ENCODE measurements at regions not wholly inside any gene's neighbourhood (a gene's known extent, or its start where the extent isn't known, plus 50 kb on each side); places are given as distances from the start of the nearest gene placed in this dataset.

DNA sequence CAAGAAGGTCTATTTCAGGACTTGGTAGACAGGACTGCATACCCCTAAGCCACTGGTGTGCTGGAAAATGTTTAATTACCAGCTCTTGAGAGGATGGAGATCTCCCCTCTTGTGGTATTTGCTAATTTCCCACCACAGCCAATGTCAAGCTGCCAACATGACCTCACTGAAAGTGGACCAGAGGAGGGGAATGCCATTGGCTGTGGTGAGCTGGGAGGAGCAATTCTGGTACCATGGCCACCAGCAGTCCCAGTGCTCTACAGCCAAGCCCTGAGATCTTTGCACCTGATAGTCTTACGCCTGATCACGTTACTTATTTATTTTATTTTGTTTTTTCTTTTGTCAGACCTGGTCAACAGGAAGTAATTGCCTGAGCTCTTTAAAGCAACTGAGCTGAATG is 82.5 kb upstream of the BCL6 start:
- DNase-seq = no peak

GRCh38 chr3:187828579-187829452 is 83.5 kb upstream of the BCL6 start:
- no peak for DNase-seq

- no peak for DNase-seq
Observed at GRCh38 chr3:187830181-187830580, 84.9 kb upstream of the BCL6 start.

DNA sequence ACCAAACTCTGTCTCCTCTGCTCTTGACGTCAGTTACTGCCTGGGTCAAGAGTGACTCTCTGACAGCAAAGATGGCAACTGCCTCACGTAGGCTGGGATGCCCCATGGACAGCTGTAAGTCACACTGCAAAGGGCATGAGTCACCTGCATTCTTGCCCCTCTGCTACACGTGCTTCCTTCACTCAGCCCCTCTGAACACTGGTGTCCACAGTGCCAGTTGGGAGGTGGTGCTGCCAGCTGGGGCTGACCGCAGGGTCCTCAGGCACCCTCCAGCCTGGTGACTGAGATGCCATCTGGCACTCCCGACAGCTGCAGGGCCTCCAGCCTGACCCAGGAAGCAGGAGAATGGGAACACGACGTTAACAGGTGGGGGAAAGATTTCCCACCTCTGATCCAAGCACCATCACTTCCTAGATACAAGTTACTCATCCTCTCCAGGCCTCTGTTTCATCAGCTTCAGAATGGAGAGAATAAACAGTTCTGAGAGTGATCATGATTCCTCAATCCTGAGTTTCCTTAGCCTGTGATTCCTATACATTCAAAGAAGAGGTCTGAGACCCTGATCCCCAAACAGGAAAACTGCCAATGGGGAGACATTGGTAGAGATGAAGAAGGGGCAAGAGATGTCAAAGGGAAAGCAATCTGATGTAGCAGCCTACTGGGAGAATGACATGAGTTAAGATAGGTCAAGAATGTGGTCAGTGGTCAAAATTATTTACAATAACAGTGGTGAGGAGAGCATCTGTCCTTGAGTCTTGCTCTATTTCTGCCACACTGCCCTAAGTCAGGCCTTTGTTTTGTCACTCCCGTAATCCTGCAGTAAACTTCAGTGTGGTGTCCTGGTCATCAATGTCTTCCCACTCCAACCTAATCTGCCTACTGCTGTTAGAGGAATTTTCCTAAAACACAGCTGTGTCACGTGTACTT is 86.1 kb upstream of the BCL6 start:
- no peak for DNase-seq

- no peak for DNase-seq
Observed at GRCh38 chr3:187832202-187832601, 86.9 kb upstream of the BCL6 start.

DNA sequence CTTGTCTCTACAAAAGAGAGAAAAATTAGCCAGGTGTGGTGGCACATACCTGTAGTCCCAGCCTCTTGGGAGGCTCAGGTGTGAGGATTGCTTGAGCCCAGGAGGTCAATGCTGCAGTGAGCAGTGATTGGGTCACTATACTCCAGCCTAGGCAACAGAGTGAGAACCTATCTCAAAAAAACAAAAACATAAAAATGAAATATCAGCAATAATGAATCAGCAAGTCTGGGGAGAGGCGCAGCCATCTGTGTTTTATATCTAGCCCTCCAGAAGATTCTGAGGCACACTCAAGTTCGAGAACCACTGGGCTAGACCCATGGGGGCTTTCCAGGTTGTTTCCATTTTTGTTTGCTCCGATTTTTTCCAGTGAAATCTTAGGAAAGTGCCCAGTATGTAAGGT is 88.1 kb upstream of the BCL6 start:
- no peak for DNase-seq

DNA sequence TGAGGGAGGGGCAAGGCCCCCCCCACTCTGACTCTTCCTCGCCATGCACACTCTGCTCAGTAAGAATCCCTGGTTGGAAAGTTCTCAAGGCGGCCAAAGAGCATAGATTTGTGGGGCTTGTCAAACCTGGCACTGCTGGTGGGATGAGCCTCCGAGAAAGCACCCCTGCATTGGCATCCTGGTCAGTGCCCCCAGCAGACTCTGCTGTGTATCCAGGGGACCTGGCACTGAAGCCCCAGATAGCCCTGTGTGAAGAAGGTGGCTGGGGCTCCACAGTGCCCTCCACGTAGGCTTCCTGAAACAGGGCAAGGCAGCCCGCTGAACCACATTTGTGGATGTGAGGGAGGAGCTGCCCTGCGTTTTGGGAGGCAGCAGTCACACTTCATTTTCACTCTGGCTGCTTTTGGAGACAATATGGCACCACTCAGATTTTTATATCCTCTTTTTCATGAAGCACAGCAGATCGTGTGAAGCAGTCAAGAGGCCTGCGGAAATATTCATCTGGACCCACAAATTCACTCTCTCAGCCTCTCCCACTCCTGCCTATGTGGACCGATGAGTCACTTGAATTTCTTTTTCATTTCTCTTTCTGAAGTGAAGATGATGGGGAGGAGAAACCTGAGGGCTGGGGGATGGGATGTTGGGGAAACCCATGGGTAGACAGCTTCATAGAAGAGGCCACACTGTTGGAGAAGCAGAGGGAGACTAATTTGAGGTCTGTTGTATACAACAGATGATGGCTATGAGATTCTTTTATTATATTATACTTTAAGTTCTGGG is 88.7 kb upstream of the BCL6 start:
- no peak for DNase-seq

DNA sequence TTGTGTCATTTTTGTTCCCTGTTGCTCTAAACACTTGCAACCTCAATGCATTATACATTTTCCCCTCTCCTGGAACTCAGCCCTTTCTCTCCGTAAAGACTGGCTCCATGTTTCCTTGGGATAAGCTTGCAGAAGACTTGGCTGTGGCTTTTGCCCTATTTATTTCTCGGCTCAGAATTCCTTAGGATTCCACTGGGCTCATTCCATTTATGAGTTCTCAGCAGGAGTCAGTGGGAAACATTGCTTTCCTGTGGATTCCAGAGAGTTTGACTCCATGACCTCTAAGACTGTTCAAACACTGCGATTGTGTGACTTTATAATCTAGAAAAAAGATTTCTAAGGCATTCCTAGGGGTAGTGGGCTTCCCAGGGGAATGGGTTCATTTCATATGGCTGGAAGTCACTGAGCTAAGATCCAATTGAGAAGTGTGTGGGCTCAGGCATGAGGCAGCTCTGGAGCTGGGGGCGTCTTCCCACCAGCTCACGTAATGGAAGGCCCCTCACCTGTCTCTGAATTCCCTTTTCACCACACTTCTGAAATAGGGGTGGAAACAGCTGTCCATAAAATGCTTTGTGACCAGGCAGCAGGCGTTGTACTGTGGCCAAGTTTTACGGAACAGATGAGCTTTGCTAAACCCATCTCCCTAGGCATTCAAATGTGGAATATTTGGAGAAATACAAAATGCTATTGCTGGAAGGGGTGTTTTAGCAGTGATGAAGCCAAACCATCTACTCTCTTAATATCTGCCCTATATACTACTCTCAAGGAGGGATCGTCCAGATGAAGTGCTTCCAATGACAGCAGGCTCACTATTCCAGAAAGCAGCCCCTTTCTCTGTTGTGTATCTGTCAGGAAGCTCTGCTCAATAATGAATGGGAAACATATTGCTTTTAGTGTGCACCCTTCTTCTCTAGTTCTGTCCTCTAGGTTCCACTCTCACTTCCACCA is 91.8 kb upstream of the BCL6 start:
- DNase-seq = no peak

GRCh38 chr3:187838016-187838540 is 92.8 kb upstream of the BCL6 start:
- no peak for DNase-seq

DNA sequence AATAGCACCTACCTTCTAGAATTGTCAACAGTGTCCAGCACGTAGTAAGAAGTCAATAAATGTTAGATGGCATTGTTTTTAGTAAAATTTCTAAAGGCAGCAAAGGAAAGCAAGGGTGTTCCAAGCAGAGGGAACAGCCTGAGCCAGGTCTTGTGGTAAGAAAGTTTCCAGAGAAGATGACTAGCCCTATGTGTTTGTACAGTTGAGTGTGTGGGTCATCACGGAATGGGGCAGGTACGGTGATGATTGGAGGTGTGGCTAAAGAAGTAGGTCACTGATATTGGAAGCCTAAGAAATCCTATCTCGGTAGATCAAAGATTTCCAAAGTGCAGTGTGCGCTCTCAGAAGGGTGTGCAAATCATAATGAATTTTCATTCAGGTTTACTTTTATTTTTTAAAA is 94.2 kb upstream of the BCL6 start:
- DNase-seq = no peak

DNA sequence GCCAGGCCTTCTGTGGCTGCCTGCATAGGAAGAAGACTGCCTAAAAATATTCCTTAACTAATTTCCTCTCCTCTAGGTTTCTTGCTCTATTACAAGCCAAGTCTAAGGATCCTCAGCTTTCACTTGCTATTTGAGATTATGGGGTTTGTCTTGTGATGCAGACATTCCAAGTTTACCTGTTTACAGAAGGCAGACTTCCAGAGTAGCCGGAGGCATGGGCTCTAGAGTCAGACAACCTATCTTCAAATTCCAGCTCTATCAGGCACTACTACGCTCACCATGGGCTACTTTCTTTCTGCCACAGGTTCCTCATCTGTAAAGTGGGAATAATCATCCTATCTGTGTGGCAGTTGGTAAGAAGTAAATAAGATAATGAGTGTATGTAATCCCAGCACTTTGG is 95.6 kb upstream of the BCL6 start:
- no peak for DNase-seq

DNA sequence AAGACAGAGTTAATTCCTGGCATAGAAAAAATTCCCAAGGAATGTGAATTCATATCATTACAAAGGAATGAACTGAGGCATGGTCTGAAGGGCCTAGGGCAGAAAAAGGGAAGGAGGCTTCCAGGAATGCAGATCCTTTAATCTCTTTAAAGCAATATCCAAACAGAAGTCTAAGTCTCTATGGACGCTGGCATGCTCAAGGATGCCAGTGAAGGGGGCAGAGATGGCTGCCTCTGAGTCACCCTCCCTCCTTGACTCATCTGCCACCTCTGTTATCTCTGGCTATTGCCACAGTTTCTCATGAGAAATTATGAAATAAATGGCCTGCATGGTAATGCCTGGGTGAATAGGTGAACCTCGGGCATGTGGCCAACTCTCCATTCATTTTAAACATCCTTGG is 96.3 kb upstream of the BCL6 start:
- no peak for DNase-seq

- DNase-seq = no peak
Observed at GRCh38 chr3:187843654-187844053, 98.4 kb upstream of the BCL6 start.

- DNase-seq = no peak
Observed at GRCh38 chr3:187844708-187845107, 99.4 kb upstream of the BCL6 start.

GRCh38 chr3:187845826-187846225 is 100.6 kb upstream of the BCL6 start:
- no peak for DNase-seq

GRCh38 chr3:187848401-187848800 is 103.1 kb upstream of the BCL6 start:
- DNase-seq = no peak

DNA sequence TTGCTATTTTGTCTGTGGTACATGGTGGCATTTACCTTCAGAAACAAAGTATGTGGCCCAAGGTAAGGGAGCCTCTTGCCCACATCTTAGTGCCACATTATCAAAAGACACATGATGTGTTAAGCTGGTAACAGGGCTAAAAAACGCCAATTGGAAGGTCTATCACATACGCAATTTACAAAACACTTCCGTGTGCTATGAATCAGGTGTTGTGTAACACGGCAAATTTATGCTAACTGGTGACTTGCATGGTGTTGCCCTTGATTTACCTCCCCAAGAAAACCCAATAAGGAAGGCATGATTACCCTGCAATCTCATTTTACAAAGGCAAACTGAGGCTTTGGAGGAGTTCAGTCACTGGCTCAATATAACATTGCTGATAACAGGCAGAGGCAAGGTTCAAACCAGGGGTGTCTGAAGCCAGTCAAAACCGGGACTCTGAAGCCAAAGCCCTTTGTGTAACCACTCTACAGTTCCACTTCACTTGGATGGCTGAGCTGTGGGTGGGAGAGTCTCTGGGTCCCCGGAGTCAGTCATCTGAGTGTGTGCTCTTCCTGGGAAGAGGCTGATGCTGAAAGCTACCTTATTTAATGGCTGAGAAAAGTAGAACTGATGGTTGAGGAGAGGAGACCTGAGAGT is 103.9 kb upstream of the BCL6 start:
- DNase-seq = no peak

- no peak for DNase-seq
Observed at GRCh38 chr3:187850258-187850921, 105.1 kb upstream of the BCL6 start.

GRCh38 chr3:187852842-187853730 is 107.8 kb upstream of the BCL6 start:
- no peak for DNase-seq

DNA sequence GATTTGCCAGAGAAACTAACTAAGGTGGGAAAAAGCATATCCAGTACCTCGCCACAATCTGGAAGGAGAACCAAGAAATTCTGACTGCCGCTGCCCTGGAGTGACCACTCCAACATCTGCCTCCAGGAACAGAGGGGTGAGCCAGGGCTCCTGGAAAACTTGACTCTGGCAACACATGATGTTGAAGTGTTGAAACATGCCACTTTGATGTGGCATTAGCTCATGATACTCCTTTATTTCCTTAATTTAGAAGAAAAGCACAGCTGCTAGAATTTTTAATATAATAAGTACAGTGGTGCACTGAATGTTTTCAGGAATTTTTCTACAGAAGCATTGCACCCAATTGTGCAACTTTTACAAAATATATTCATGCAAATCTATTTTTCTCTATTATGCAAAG is 109.9 kb upstream of the BCL6 start:
- DNase-seq = no peak

Data from SHP77 (cell line).